ENCODE measurements at regions not wholly inside any gene's neighbourhood (a gene's known extent, or its start where the extent isn't known, plus 50 kb on each side); places are given as distances from the start of the nearest gene placed in this dataset.
"Not testable (repeated sequence)": the region's sequence is repeated elsewhere in the genome, so short reads cannot be mapped to it uniquely, and the experiment has no call there.

GRCh38 chr1:99405325-99405724, 141.0 kb downstream of the PLPPR4 start:
- H3K4me1 Mint-ChIP-seq, H3K9me3 Mint-ChIP-seq, H3K27me3 Mint-ChIP-seq, DNase-seq, H3K36me3 Mint-ChIP-seq, H3K27ac Mint-ChIP-seq, H3K4me3 Mint-ChIP-seq, CTCF ChIA-PET: not testable (repeated sequence)

DNA sequence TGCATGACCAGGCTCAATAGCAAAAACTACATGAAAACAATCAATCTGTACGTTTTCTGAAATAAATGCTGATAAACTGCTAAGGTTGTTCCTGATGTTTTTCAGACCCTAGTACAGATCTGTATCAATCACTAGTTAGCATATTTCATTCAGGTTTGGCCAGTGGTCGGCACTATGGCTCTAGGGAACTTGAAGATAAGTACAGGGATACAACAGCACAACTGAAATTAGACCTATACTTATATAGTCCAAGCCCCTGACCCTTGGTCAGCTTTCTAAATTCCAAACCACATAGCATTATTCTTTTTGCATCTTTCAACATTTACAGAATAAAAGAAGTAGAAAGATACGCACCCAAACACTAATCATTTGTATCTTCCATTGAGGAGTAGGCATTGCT, 142.7 kb downstream of the PLPPR4 start:
- no peaks in the 10 kb centered on the region for H3K9me3 Mint-ChIP-seq
- DNase-seq: no peak
- no peaks in the 10 kb centered on the region for H3K36me3 Mint-ChIP-seq
- no peaks in the 10 kb centered on the region for H3K4me1 Mint-ChIP-seq
- no peak overlapping the region for H3K27ac Mint-ChIP-seq
- H3K4me3 Mint-ChIP-seq: no peak overlapping the region
- no peaks in the 10 kb centered on the region for H3K27me3 Mint-ChIP-seq
- CTCF ChIA-PET: no interaction called here

- H3K36me3 Mint-ChIP-seq: no peaks in the 10 kb centered on the region
- no peaks in the 10 kb centered on the region for H3K4me1 Mint-ChIP-seq
- no peak overlapping the region for H3K27ac Mint-ChIP-seq
- H3K27me3 Mint-ChIP-seq: no peaks in the 10 kb centered on the region
- CTCF ChIA-PET: no interaction called here
- no peaks in the 10 kb centered on the region for H3K9me3 Mint-ChIP-seq
- H3K4me3 Mint-ChIP-seq: no peak overlapping the region
- DNase-seq: no peak
These were observed 159.8 kb downstream of the PLPPR4 start for GRCh38 chr1:99424087-99424486.

DNA sequence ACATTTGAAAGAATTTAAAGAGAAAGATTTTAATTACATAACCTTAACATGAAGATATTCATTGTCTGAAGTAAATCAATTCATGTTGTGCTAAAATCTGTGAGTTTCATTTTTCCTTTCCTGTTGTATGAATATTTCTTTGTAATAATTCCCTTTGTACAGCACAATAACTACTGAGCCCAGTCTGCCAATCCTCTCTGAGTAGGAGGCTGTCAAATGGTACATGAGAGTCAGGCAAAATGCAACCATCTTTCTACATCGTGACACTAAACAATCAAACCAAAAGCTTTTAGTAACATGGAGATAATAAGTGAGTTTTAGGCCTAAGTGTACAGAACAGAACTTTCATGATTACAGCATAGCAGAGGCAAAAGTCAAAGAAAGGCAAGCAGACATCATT, 165.5 kb downstream of the PLPPR4 start:
- Mint-ChIP-seq H3K27ac (no peak overlapping the region), H3K4me3 (no peak overlapping the region), H3K27me3 (no peaks in the 10 kb centered on the region), H3K36me3 (no peaks in the 10 kb centered on the region), H3K9me3 (no peaks in the 10 kb centered on the region), H3K4me1 (no peaks in the 10 kb centered on the region)
- CTCF ChIA-PET: no interaction called here
- no peak for DNase-seq

- Mint-ChIP-seq H3K27me3 (no peaks in the 10 kb centered on the region), H3K4me3 (no peak overlapping the region), H3K4me1 (peaks cover 10% of the 10 kb centered on the region), H3K27ac (no peak overlapping the region), H3K36me3 (no peaks in the 10 kb centered on the region), H3K9me3 (no peaks in the 10 kb centered on the region)
- CTCF ChIA-PET: interaction anchor here (1.2 kb wide), 1 partner anchor 645 kb away, joined by 3 read pairs; no protein-coding TSS in a partner anchor
- no peak for DNase-seq
These were observed 174.5 kb downstream of the PLPPR4 start for GRCh38 chr1:99438656-99439230.

- CTCF ChIA-PET: interaction anchor here (0.6 to 1.2 kb wide), 2 partner anchors 236 to 646 kb away, joined by 3 read pairs; no protein-coding TSS in a partner anchor
- Mint-ChIP-seq H3K4me1 (peaks cover 10% of the 10 kb centered on the region), H3K27ac (no peak overlapping the region), H3K9me3 (no peaks in the 10 kb centered on the region), H3K27me3 (no peaks in the 10 kb centered on the region), H3K36me3 (no peaks in the 10 kb centered on the region), H3K4me3 (no peak overlapping the region)
- DNase-seq: no peak
These were observed 175.3 kb downstream of the PLPPR4 start for GRCh38 chr1:99439433-99440075.

DNA sequence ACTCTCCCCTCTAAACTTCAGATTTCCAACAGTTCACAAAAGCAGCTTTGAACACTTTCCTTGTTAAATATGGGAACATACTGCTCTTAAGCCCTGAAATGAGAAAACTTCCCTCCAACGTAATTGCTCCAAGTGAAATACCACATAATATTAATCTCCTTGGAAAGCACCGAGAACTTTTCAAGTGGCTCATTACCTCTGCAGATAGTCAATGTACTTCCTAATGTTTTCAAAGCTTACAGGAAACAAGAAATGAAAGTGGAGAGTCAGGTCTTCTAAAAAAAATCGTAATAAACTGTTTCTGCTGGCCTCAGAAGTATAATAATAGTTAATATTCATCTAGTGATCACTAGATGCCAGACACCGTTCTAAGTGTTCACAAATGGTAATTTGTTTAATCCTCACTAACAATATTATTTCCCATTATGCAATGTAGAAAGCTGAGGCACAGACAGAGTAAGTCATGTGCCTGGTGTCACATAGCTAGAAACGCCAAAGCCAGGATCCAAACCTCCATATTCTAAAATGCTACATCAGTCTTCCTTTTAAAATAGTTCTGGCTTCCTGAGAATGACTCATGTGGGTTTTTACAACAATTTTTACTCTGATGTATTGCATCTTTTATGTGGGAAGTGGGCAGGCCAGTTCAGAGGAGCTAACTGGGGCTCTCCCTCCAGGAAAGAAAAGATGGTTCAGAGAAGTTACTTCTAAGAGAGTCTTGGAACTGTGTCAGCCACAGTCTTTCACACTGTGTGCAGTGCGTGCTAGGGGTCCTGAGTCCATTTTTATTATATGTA, 177.2 kb downstream of the PLPPR4 start:
- Mint-ChIP-seq H3K27me3 (no peaks in the 10 kb centered on the region), H3K4me3 (no peak overlapping the region), H3K36me3 (no peaks in the 10 kb centered on the region), H3K9me3 (no peaks in the 10 kb centered on the region), H3K27ac (no peak overlapping the region), H3K4me1 (peaks cover 10% of the 10 kb centered on the region)
- CTCF ChIA-PET: no interaction called here
- DNase-seq: no peak

DNA sequence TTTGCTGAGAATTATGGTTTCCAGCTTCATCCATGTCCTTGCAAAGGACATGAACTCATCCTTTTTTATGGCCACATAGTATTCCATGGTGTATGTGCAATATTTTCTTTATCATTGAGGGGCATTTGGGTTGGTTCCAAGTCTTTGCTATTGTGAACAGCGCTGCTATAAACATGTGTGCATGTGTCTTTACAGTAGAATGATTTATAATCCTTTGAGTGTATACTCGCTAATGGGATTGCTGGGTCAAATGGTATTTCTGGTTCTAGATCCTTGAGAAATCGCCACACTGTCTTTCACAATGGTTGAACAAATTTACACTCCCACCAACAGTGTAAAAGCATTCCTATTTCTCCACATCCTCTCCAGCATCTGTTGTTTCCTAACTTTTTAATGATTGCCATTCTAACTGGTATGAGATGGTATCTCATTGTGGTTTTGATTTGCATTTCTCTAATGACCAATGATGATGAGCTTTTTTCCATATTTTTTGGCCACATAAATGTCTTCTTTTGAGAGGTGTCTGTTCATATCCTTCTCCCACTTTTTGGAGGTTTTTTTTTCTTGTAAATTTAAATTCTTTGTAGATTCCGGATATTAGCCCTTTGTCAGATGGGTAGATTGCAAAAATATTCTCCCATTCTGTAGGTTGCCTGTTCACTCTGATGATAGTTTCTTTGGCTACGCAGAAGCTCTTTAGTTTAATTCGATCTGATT, 180.1 kb downstream of the PLPPR4 start:
- CTCF ChIA-PET, H3K27ac Mint-ChIP-seq, H3K27me3 Mint-ChIP-seq, DNase-seq, H3K36me3 Mint-ChIP-seq, H3K4me3 Mint-ChIP-seq, H3K4me1 Mint-ChIP-seq, H3K9me3 Mint-ChIP-seq: not testable (repeated sequence)

- H3K36me3 Mint-ChIP-seq: no peaks in the 10 kb centered on the region
- H3K9me3 Mint-ChIP-seq: no peaks in the 10 kb centered on the region
- H3K4me3 Mint-ChIP-seq: no peak overlapping the region
- H3K4me1 Mint-ChIP-seq: peaks cover 10% of the 10 kb centered on the region
- CTCF ChIA-PET: no interaction called here
- H3K27ac Mint-ChIP-seq: no peak overlapping the region
- H3K27me3 Mint-ChIP-seq: no peaks in the 10 kb centered on the region
- no peak for DNase-seq
These were observed 180.8 kb downstream of the PLPPR4 start for GRCh38 chr1:99445071-99445470.

DNA sequence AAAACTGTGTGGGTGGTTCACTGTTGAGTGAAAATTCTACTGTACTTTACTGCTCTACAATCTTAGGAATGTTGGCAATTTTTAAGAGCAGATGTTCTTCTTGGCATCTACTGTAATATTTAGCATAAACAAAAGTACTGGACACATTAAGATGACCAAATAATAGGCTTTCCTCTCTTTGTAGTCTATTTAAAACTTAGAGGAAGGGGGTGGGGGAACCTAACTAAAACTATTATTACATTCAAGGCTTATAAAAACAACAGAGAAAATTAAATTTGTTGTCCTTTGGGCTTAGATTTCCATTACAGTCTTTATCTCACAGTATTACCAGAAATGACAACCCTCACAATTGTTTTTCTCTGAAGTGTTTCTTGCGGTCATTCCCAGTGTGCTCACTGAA, 181.2 kb downstream of the PLPPR4 start:
- H3K4me1 Mint-ChIP-seq: peaks cover 10% of the 10 kb centered on the region
- no peak overlapping the region for H3K27ac Mint-ChIP-seq
- CTCF ChIA-PET: no interaction called here
- H3K4me3 Mint-ChIP-seq: no peak overlapping the region
- no peaks in the 10 kb centered on the region for H3K9me3 Mint-ChIP-seq
- no peaks in the 10 kb centered on the region for H3K27me3 Mint-ChIP-seq
- H3K36me3 Mint-ChIP-seq: no peaks in the 10 kb centered on the region
- DNase-seq: no peak

GRCh38 chr1:99447721-99448120, 183.4 kb downstream of the PLPPR4 start:
- Mint-ChIP-seq H3K27ac (no peak overlapping the region), H3K4me1 (no peaks in the 10 kb centered on the region), H3K9me3 (no peaks in the 10 kb centered on the region), H3K27me3 (no peaks in the 10 kb centered on the region), H3K36me3 (no peaks in the 10 kb centered on the region), H3K4me3 (no peak overlapping the region)
- no peak for DNase-seq
- CTCF ChIA-PET: no interaction called here

DNA sequence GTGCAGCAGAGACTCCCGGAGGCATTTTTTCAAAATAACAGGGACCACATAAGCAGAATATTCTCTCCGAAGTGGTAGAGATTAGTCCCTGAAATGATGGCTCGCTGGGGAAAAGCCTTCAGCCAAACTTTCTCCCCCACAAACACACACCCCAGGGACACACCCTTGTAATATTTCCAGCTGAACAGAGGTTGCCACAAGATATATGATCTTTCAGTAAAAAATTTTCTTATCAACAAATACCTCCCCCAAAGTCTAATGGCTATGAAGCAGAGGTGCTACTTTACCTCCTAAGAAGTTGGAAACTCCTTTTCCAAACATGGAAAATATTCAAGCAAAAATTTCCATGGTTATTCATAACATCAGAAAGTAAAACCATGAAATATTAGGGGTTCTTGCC, 190.2 kb upstream of the PALMD start:
- H3K9me3 Mint-ChIP-seq: no peaks in the 10 kb centered on the region
- CTCF ChIA-PET: no interaction called here
- DNase-seq: no peak
- H3K27me3 Mint-ChIP-seq: no peaks in the 10 kb centered on the region
- no peak overlapping the region for H3K4me3 Mint-ChIP-seq
- H3K4me1 Mint-ChIP-seq: no peaks in the 10 kb centered on the region
- H3K27ac Mint-ChIP-seq: no peak overlapping the region
- no peaks in the 10 kb centered on the region for H3K36me3 Mint-ChIP-seq

GRCh38 chr1:99456536-99456935, 189.4 kb upstream of the PALMD start:
- Mint-ChIP-seq H3K36me3 (no peaks in the 10 kb centered on the region), H3K27ac (no peak overlapping the region), H3K9me3 (no peaks in the 10 kb centered on the region), H3K27me3 (no peaks in the 10 kb centered on the region), H3K4me1 (no peaks in the 10 kb centered on the region), H3K4me3 (no peak overlapping the region)
- no peak for DNase-seq
- CTCF ChIA-PET: no interaction called here

DNA sequence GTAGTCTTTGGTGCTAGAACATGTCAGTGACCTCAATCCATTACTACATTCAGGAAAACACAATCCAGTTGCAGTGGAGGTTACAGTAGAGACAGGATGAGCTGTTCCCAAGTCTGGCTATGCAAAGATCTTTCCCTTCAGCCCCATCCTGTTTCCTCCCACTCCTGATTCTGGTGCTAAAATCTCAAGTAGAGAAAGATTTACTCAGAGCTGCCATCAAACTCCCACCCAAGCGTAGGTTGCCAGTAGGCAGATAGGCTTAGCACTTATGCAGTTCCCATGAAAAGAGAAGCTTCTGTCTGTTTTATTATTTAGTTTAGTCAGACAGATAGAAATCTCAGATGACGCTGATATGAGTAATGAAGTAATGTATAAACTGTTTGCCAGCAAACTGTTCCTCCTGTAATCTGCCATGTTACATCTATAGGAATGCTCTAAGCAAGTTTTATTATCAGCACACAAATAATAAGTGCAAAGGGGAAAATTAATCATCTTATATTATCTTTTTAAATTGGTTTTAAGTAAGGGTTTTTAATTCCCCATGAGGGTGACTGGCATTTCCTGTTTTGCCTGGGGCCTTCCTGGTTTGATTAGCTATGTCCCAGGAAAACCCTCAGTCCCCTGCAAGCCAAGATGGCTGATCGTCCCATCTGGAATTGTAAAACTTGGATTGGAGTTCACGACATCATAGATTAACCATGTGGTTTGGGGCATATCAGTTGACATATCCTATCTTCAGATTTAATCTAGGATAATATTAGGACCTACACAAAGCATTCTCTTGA, 188.3 kb upstream of the PALMD start:
- Mint-ChIP-seq H3K27ac (no peak overlapping the region), H3K4me1 (no peaks in the 10 kb centered on the region), H3K36me3 (no peaks in the 10 kb centered on the region), H3K27me3 (no peaks in the 10 kb centered on the region), H3K9me3 (no peaks in the 10 kb centered on the region), H3K4me3 (no peak overlapping the region)
- no peak for DNase-seq
- CTCF ChIA-PET: no interaction called here
